HuH-7 (cell line): ENCODE measurements at regions not wholly inside any gene's neighbourhood (a gene's known extent, or its start where the extent isn't known, plus 50 kb on each side); places are given as distances from the start of the nearest gene placed in this dataset.
"Not testable (repeated sequence)": the region's sequence is repeated elsewhere in the genome, so short reads cannot be mapped to it uniquely, and the experiment has no call there.

Experiments used
- DNase-seq: peaks from one replicate; pipeline ENCODE4 v3.0.0; 2011; ENCODE audit warnings: low spot score

GRCh38 chr14:81751198-81751597, 217.5 kb upstream of the SEL1L start:
- DNase-seq, result no peak

GRCh38 chr14:81759541-81759940, 225.9 kb upstream of the SEL1L start:
- no peak for DNase-seq

GRCh38 chr14:81765651-81766275, 232.1 kb upstream of the SEL1L start:
- no peak for DNase-seq

GRCh38 chr14:81766321-81766915, 232.8 kb upstream of the SEL1L start:
- no peak for DNase-seq

- DNase-seq, result no peak
Observed at GRCh38 chr14:81767266-81767995, 233.8 kb upstream of the SEL1L start.

GRCh38 chr14:81771651-81772275, 238.1 kb upstream of the SEL1L start:
- DNase-seq, result no peak

- DNase-seq, result no peak
Observed at GRCh38 chr14:81772381-81772780, 238.7 kb upstream of the SEL1L start.

GRCh38 chr14:81776531-81776930, 242.9 kb upstream of the SEL1L start:
- no peak for DNase-seq

GRCh38 chr14:81781798-81782197, 248.1 kb upstream of the SEL1L start:
- not testable (repeated sequence) for DNase-seq

- no peak for DNase-seq
Observed at GRCh38 chr14:81784084-81784483, 250.4 kb upstream of the SEL1L start.

GRCh38 chr14:81797315-81797714, 263.7 kb upstream of the SEL1L start:
- no peak for DNase-seq

- DNase-seq, result no peak
Observed at GRCh38 chr14:81801921-81802320, 268.3 kb upstream of the SEL1L start.

- DNase-seq, result no peak
Observed at GRCh38 chr14:81802341-81802740, 268.7 kb upstream of the SEL1L start.

GRCh38 chr14:81805785-81806184, 272.1 kb upstream of the SEL1L start:
- DNase-seq, result no peak

- DNase-seq, result no peak
Observed at GRCh38 chr14:81811705-81812269, 278.1 kb upstream of the SEL1L start.

- DNase-seq, result no peak
Observed at GRCh38 chr14:81818271-81818670, 284.6 kb upstream of the SEL1L start.

GRCh38 chr14:81819344-81819743, 285.7 kb upstream of the SEL1L start:
- peak; percentile 6 for DNase-seq

GRCh38 chr14:81819910-81820309, 286.3 kb upstream of the SEL1L start:
- no peak for DNase-seq

GRCh38 chr14:81826081-81826480, 292.4 kb upstream of the SEL1L start:
- no peak for DNase-seq

- no peak for DNase-seq
Observed at GRCh38 chr14:81829447-81829846, 295.8 kb upstream of the SEL1L start.

GRCh38 chr14:81831128-81831820, 297.6 kb upstream of the SEL1L start:
- peak; percentile 37 for DNase-seq

- no peak for DNase-seq
Observed at GRCh38 chr14:81834308-81834707, 300.7 kb upstream of the SEL1L start.
